ENCODE measurements at regions not wholly inside any gene's neighbourhood (a gene's known extent, or its start where the extent isn't known, plus 50 kb on each side); places are given as distances from the start of the nearest gene placed in this dataset.

DNA sequence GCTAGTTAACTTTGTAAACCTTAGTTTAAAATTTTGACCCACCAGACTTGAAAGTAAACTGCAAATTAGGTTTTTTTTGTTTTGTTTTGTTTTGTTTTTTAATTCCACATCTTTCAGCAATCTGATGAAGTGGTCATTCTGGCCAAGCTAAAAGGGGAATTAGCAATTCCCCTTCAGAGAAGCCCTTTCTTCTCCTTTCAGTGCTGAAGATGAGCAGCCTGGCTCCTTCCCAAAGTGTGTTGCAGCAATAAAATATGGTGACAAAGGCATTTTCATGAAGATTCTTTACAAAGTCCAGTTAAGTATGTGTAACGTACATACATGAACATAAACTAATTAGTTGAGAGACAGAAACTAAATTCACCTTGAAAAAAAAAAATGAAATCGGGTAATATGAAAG, 380.1 kb downstream of the NOVA1 start:
- WGBS (ENCODE audit: low lambda C conversion rate, missing lambda C conversion rate) = 84% methylated on average over 2 of the region's 2 CpGs
- Histone ChIP-seq H3K9me3 (ENCODE audit: low read depth) (no peaks in the 10 kb centered on the region), H3K4me2 (no peak overlapping the region), H2AFZ (no peak overlapping the region), H3K79me2 (no peaks in the 10 kb centered on the region), H3K9me2 (replicated peaks; ENCODE audit: insufficient read depth) (no peaks in the 10 kb centered on the region), H4K20me1 (ENCODE audit: insufficient read depth, poor library complexity, severe bottlenecking) (no peaks in the 10 kb centered on the region), H3K27ac (no peak overlapping the region), H3K4me1 (ENCODE audit: insufficient read depth) (no peaks in the 10 kb centered on the region), H3K4me3 (no peak overlapping the region), H3K36me3 (replicated peaks; ENCODE audit: insufficient read depth, low read depth) (no peaks in the 10 kb centered on the region), H3K27me3 (no peaks in the 10 kb centered on the region)
- DNase-seq (ENCODE audit: low spot score) = no peak
- TF ChIP-seq EZH2phosphoT487 (IDR thresholded peaks at IDR 0.05; ENCODE audit: low read depth, severe bottlenecking, unreplicated experiment) (no peak), EZH2 (IDR thresholded peaks at IDR 0.05; ENCODE audit: borderline replicate concordance) (no peak)
- TF ChIP-seq, protein P1, sequence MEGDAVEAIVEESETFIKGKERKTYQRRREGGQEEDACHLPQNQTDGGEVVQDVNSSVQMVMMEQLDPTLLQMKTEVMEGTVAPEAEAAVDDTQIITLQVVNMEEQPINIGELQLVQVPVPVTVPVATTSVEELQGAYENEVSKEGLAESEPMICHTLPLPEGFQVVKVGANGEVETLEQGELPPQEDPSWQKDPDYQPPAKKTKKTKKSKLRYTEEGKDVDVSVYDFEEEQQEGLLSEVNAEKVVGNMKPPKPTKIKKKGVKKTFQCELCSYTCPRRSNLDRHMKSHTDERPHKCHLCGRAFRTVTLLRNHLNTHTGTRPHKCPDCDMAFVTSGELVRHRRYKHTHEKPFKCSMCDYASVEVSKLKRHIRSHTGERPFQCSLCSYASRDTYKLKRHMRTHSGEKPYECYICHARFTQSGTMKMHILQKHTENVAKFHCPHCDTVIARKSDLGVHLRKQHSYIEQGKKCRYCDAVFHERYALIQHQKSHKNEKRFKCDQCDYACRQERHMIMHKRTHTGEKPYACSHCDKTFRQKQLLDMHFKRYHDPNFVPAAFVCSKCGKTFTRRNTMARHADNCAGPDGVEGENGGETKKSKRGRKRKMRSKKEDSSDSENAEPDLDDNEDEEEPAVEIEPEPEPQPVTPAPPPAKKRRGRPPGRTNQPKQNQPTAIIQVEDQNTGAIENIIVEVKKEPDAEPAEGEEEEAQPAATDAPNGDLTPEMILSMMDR (IDR thresholded peaks at IDR 0.05; ENCODE audit: poor library complexity) = no peak

DNA sequence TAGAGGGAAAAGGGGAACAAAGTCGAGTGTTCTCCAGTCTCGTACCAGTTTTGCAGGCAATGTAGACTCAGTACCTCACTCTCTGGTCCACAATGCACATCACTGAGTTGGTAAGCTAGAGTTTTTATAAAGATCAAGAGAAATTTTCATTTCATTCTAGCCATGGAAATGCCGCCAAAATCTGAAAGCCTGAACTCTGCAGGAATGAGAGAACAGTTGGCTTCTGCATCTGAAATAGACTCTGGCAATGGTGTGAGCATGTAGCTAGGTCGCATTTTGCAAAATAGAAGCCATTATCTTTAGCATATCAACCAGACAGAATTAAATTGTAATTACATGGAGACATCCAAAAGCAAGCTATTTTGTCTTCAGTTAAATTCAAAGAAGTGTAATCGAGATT, 381.0 kb downstream of the NOVA1 start:
- no peaks in the 10 kb centered on the region for H3K4me1 ChIP-seq (ENCODE audit: insufficient read depth)
- DNase-seq (ENCODE audit: low spot score) = no peak
- no peaks in the 10 kb centered on the region for H3K36me3 ChIP-seq (replicated peaks; ENCODE audit: insufficient read depth, low read depth)
- no peak overlapping the region for H3K27ac ChIP-seq
- no peaks in the 10 kb centered on the region for H4K20me1 ChIP-seq (ENCODE audit: insufficient read depth, poor library complexity, severe bottlenecking)
- no peak overlapping the region for H2AFZ ChIP-seq
- WGBS (ENCODE audit: low lambda C conversion rate, missing lambda C conversion rate) = 87% methylated on average over 5 of the region's 5 CpGs
- no peaks in the 10 kb centered on the region for H3K9me3 ChIP-seq (ENCODE audit: low read depth)
- TF ChIP-seq EZH2phosphoT487 (IDR thresholded peaks at IDR 0.05; ENCODE audit: low read depth, severe bottlenecking, unreplicated experiment) = no peak
- TF ChIP-seq EZH2 (IDR thresholded peaks at IDR 0.05; ENCODE audit: borderline replicate concordance) = no peak
- TF ChIP-seq, protein P1 (IDR thresholded peaks at IDR 0.05; ENCODE audit: poor library complexity) = no peak
- no peaks in the 10 kb centered on the region for H3K79me2 ChIP-seq
- H3K4me3 ChIP-seq = no peak overlapping the region
- no peaks in the 10 kb centered on the region for H3K27me3 ChIP-seq
- no peaks in the 10 kb centered on the region for H3K9me2 ChIP-seq (replicated peaks; ENCODE audit: insufficient read depth)
- H3K4me2 ChIP-seq = no peak overlapping the region

DNA sequence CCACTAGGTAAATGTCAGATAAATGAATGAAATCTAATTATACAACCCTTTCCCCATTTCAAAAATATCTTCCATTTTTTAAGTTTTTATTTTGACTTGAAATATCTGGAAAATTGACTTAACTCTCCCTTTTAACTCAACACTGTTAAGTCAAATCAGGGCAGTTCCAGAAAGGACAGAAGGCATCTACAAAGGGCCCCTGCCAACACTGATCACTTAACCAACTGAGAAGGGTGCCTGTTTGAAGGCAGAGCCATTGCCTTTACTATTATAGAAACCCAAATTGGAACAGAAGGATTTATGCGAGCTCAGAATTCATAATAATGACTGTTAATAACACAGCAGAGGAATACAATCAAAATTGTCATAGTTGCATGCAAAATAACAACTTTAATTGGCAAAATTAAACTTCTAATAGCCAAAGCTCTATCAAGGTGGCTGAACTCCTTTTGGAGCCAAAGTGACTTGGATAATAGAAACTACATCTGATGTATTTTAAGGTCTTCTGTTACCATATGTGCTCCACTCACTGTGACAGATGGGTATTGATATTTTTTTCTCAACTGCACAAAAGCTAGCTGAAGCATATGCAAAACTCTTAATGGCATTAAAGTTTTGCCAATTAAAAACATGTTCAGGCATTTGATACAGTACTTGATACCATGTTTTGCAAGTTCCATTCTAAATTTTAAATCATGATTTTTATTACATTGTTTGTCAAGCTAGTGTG, 383.8 kb downstream of the NOVA1 start:
- no peak for DNase-seq (ENCODE audit: low spot score)

More for the DNA sequence above, 383.8 kb downstream of the NOVA1 start:
- Histone ChIP-seq H3K27ac (no peak overlapping the region), H2AFZ (no peak overlapping the region), H3K79me2 (no peaks in the 10 kb centered on the region), H3K4me3 (no peak overlapping the region), H3K9me2 (replicated peaks; ENCODE audit: insufficient read depth) (no peaks in the 10 kb centered on the region), H3K27me3 (no peaks in the 10 kb centered on the region), H3K4me2 (no peak overlapping the region), H3K9me3 (ENCODE audit: low read depth) (no peaks in the 10 kb centered on the region), H3K4me1 (ENCODE audit: insufficient read depth) (no peaks in the 10 kb centered on the region), H4K20me1 (ENCODE audit: insufficient read depth, poor library complexity, severe bottlenecking) (no peaks in the 10 kb centered on the region), H3K36me3 (replicated peaks; ENCODE audit: insufficient read depth, low read depth) (no peaks in the 10 kb centered on the region)
- TF ChIP-seq, protein P1 (IDR thresholded peaks at IDR 0.05; ENCODE audit: poor library complexity) = no peak
- TF ChIP-seq EZH2phosphoT487 (IDR thresholded peaks at IDR 0.05; ENCODE audit: low read depth, severe bottlenecking, unreplicated experiment) = no peak
- TF ChIP-seq EZH2 (IDR thresholded peaks at IDR 0.05; ENCODE audit: borderline replicate concordance) = no peak
- WGBS (ENCODE audit: low lambda C conversion rate, missing lambda C conversion rate) = 100% methylated on average over 1 of the region's 1 CpG

Data from hepatocyte (in vitro differentiated cells).